GM19240 (cell line): ENCODE measurements at regions not wholly inside any gene's neighbourhood (a gene's known extent, or its start where the extent isn't known, plus 50 kb on each side); places are given as distances from the start of the nearest gene placed in this dataset.

Experiments
- DNase-seq: peaks from one replicate; pipeline ENCODE4 v3.0.0; 2011; ENCODE audit warnings: low spot score; ENCODE audit not compliant: insufficient read length

- no peak for DNase-seq
Observed at GRCh38 chr2:120424274-120424796, 78.4 kb downstream of the INHBB start.

GRCh38 chr2:120425014-120425413, 79.1 kb downstream of the INHBB start:
- no peak for DNase-seq

GRCh38 chr2:120428748-120429147, 82.8 kb downstream of the INHBB start:
- no peak for DNase-seq

GRCh38 chr2:120429586-120430500, 83.9 kb downstream of the INHBB start:
- no peak for DNase-seq

- no peak for DNase-seq
Observed at GRCh38 chr2:120430501-120430830, 84.5 kb downstream of the INHBB start.

- no peak for DNase-seq
Observed at GRCh38 chr2:120430957-120431356, 85.0 kb downstream of the INHBB start.

GRCh38 chr2:120431386-120432292, 85.7 kb downstream of the INHBB start:
- DNase-seq, result no peak

GRCh38 chr2:120432293-120432975, 86.5 kb downstream of the INHBB start:
- DNase-seq, result no peak

GRCh38 chr2:120432976-120433815, 87.3 kb downstream of the INHBB start:
- no peak for DNase-seq

GRCh38 chr2:120433816-120434290, 87.9 kb downstream of the INHBB start:
- DNase-seq, result no peak

GRCh38 chr2:120434492-120435308, 88.8 kb downstream of the INHBB start:
- no peak for DNase-seq

GRCh38 chr2:120435671-120436459, 89.9 kb downstream of the INHBB start:
- DNase-seq, result no peak

- DNase-seq, result no peak
Observed at GRCh38 chr2:120436460-120436739, 90.5 kb downstream of the INHBB start.

GRCh38 chr2:120436885-120437603, 91.1 kb downstream of the INHBB start:
- peak; percentile 41 for DNase-seq

- no peak for DNase-seq
Observed at GRCh38 chr2:120437604-120438000, 91.7 kb downstream of the INHBB start.

GRCh38 chr2:120438301-120439066, 92.5 kb downstream of the INHBB start:
- no peak for DNase-seq

GRCh38 chr2:120439067-120439368, 93.1 kb downstream of the INHBB start:
- DNase-seq, result no peak
